Neural progenitor cell (in vitro differentiated cells): ENCODE measurements at regions not wholly inside any gene's neighbourhood (a gene's known extent, or its start where the extent isn't known, plus 50 kb on each side); places are given as distances from the start of the nearest gene placed in this dataset.

Experiments used
- DNase-seq: peaks from one replicate; pipeline ENCODE4 v3.0.0-alpha.2; 2016; ENCODE audit warnings: low spot score
- H2AFZ ChIP-seq: fragments of 200-600 bp; sonication (generic); replicated peaks from 2 replicates; pipeline ENCODE4 v1.6.1; 2016; ENCODE audit warnings: antibody characterized with exemption
- H3F3A ChIP-seq: fragments of 200-600 bp; sonication (generic); 2 replicates; pipeline ENCODE4 v1.6.1; 2016; ENCODE audit warnings: antibody characterized with exemption, low read depth
- H3K27ac ChIP-seq: fragments of 200-600 bp; sonication (generic); 2 replicates; pipeline ENCODE4 v1.5.1; 2016; ENCODE audit warnings: mild to moderate bottlenecking
- H3K27me3 ChIP-seq: fragments of 200-600 bp; sonication (generic); 2 replicates; pipeline ENCODE4 v1.6.1; 2016; ENCODE audit warnings: mild to moderate bottlenecking, moderate library complexity
- H3K36me3 ChIP-seq: fragments of 200-600 bp; sonication (generic); 2 replicates; pipeline ENCODE4 v1.5.1; 2016
- H3K4me1 ChIP-seq: fragments of 200-600 bp; sonication (generic); 2 replicates; pipeline ENCODE4 v1.6.1; 2016; ENCODE audit warnings: mixed run types
- H3K4me2 ChIP-seq: fragments of 200-600 bp; sonication (generic); 2 replicates; pipeline ENCODE4 v1.6.1; 2016
- H3K4me3 ChIP-seq: fragments of 200-600 bp; sonication (generic); 2 replicates; pipeline ENCODE4 v1.5.1; 2016
- H3K79me2 ChIP-seq: fragments of 200-600 bp; sonication (generic); 2 replicates; pipeline ENCODE4 v1.6.1; 2016; ENCODE audit warnings: low read depth
- H3K9ac ChIP-seq: fragments of 200-600 bp; sonication (generic); 2 replicates; pipeline ENCODE4 v1.6.1; 2016
- H3K9me3 ChIP-seq: fragments of 200-600 bp; sonication (generic); 2 replicates; pipeline ENCODE4 v1.5.1; 2016; ENCODE audit warnings: low read depth
- H4K20me1 ChIP-seq: fragments of 200-600 bp; sonication (generic); 2 replicates; pipeline ENCODE4 v1.6.1; 2016; ENCODE audit warnings: low read depth
- H3K27ac Mint-ChIP-seq: 3 replicates; pipeline ENCODE4 v1.8.0; 2021; ENCODE audit warnings: mixed read lengths
- H3K27me3 Mint-ChIP-seq: 2 replicates; pipeline ENCODE4 v1.8.0; 2022; ENCODE audit warnings: low read depth, mild to moderate bottlenecking, inconsistent platforms, moderate library complexity, mixed read lengths; ENCODE audit not compliant: insufficient read depth
- H3K36me3 Mint-ChIP-seq: 3 replicates; pipeline ENCODE4 v1.8.0; 2021; ENCODE audit warnings: mixed read lengths
- H3K4me1 Mint-ChIP-seq: 3 replicates; pipeline ENCODE4 v1.8.0; 2021; ENCODE audit warnings: mixed read lengths
- H3K4me3 Mint-ChIP-seq: 3 replicates; pipeline ENCODE4 v1.8.0; 2021; ENCODE audit warnings: mild to moderate bottlenecking, moderate library complexity, mixed read lengths
- H3K9me3 Mint-ChIP-seq: 3 replicates; pipeline ENCODE4 v1.8.0; 2020; ENCODE audit warnings: mixed read lengths
- EZH2 ChIP-seq: fragments of 200-600 bp; sonication (generic); IDR thresholded peaks from 2 replicates; pipeline ENCODE4 v1.6.1; 2017; ENCODE audit warnings: antibody characterized with exemption, mild to moderate bottlenecking, moderate library complexity
- EZH2phosphoT487 ChIP-seq: fragments of 200-600 bp; sonication (generic); IDR thresholded peaks from 2 replicates; pipeline ENCODE4 v1.6.1; 2017; ENCODE audit warnings: antibody characterized with exemption
- TF ChIP-seq, protein P1 (sequence below): fragments of 200-600 bp; sonication (generic); IDR thresholded peaks from 2 replicates; pipeline ENCODE4 v1.5.1; 2017; ENCODE audit warnings: antibody characterized with exemption, mild to moderate bottlenecking

DNA sequence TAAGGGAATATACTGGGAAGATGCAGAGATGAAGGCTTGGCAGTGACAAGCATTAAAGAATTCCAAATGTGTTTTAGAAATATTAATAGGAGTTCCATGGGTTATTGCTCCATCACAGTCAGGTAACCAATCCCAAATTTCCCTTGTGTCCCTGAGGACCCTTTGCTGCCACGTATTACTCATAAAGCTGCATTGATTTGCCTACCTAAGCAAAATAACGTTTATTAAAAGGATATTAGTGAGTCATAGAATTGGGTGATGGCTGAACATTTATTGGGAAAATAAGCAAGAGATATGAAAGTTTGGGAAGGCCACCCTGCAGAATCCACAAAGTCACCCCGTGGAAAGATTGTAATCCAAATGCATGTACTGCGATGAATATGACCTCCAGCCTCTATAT, 782.1 kb downstream of the RAPGEF2 start:
- Histone ChIP-seq H2AFZ (no peak overlapping the region), H3K4me1 (no peaks in the 10 kb centered on the region), H3F3A (no peaks in the 10 kb centered on the region), H3K9ac (no peak overlapping the region), H3K36me3 (no peaks in the 10 kb centered on the region), H3K79me2 (no peaks in the 10 kb centered on the region), H3K27me3 (no peaks in the 10 kb centered on the region), H3K4me2 (no peak overlapping the region), H3K27ac (no peak overlapping the region), H3K4me3 (no peak overlapping the region), H4K20me1 (no peaks in the 10 kb centered on the region), H3K9me3 (no peaks in the 10 kb centered on the region)
- Mint-ChIP-seq H3K27ac (no peak overlapping the region), H3K9me3 (no peaks in the 10 kb centered on the region), H3K36me3 (no peaks in the 10 kb centered on the region), H3K4me1 (peaks cover 2% of the 10 kb centered on the region), H3K27me3 (no peaks in the 10 kb centered on the region), H3K4me3 (no peak overlapping the region)
- no peak for DNase-seq
- TF ChIP-seq, protein P1, sequence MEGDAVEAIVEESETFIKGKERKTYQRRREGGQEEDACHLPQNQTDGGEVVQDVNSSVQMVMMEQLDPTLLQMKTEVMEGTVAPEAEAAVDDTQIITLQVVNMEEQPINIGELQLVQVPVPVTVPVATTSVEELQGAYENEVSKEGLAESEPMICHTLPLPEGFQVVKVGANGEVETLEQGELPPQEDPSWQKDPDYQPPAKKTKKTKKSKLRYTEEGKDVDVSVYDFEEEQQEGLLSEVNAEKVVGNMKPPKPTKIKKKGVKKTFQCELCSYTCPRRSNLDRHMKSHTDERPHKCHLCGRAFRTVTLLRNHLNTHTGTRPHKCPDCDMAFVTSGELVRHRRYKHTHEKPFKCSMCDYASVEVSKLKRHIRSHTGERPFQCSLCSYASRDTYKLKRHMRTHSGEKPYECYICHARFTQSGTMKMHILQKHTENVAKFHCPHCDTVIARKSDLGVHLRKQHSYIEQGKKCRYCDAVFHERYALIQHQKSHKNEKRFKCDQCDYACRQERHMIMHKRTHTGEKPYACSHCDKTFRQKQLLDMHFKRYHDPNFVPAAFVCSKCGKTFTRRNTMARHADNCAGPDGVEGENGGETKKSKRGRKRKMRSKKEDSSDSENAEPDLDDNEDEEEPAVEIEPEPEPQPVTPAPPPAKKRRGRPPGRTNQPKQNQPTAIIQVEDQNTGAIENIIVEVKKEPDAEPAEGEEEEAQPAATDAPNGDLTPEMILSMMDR = no peak
- TF ChIP-seq EZH2 = no peak
- no peak for TF ChIP-seq EZH2phosphoT487

- Mint-ChIP-seq H3K4me1 (peaks cover 6% of the 10 kb centered on the region), H3K4me3 (no peak overlapping the region), H3K27ac (no peak overlapping the region), H3K27me3 (no peaks in the 10 kb centered on the region), H3K9me3 (no peaks in the 10 kb centered on the region), H3K36me3 (no peaks in the 10 kb centered on the region)
- no peaks in the 10 kb centered on the region for H3K36me3 ChIP-seq
- peak overlapping the region; percentile 6 for H2AFZ ChIP-seq
- no peak overlapping the region for H3K4me3 ChIP-seq
- no peaks in the 10 kb centered on the region for H3F3A ChIP-seq
- H3K79me2 ChIP-seq = no peaks in the 10 kb centered on the region
- H3K9ac ChIP-seq = no peak overlapping the region
- TF ChIP-seq, protein P1 = no peak
- TF ChIP-seq EZH2 (no peak), EZH2phosphoT487 (no peak)
- H3K27me3 ChIP-seq = no peaks in the 10 kb centered on the region
- H3K27ac ChIP-seq = no peak overlapping the region
- H4K20me1 ChIP-seq = no peaks in the 10 kb centered on the region
- H3K9me3 ChIP-seq = no peaks in the 10 kb centered on the region
- peaks cover 5% of the 10 kb centered on the region for H3K4me1 ChIP-seq
- H3K4me2 ChIP-seq = no peak overlapping the region
- DNase-seq = no peak
These were observed 796.7 kb downstream of the RAPGEF2 start for GRCh38 chr4:159899596-159899995.

GRCh38 chr4:159900562-159900961, 797.7 kb downstream of the RAPGEF2 start:
- Histone ChIP-seq H3K9ac (no peak overlapping the region), H4K20me1 (no peaks in the 10 kb centered on the region), H2AFZ (no peak overlapping the region), H3K27me3 (no peaks in the 10 kb centered on the region), H3K4me2 (no peak overlapping the region), H3K4me1 (peaks cover 5% of the 10 kb centered on the region), H3K36me3 (no peaks in the 10 kb centered on the region), H3K4me3 (no peak overlapping the region), H3K79me2 (no peaks in the 10 kb centered on the region), H3F3A (no peaks in the 10 kb centered on the region), H3K27ac (no peak overlapping the region), H3K9me3 (no peaks in the 10 kb centered on the region)
- Mint-ChIP-seq H3K27ac (no peak overlapping the region), H3K36me3 (no peaks in the 10 kb centered on the region), H3K4me1 (peaks cover 6% of the 10 kb centered on the region), H3K9me3 (no peaks in the 10 kb centered on the region), H3K4me3 (no peak overlapping the region), H3K27me3 (no peaks in the 10 kb centered on the region)
- TF ChIP-seq, protein P1 = peak; percentile 9
- TF ChIP-seq EZH2 (no peak), EZH2phosphoT487 (no peak)
- no peak for DNase-seq
